HCT116 (cell line): ENCODE measurements at regions not wholly inside any gene's neighbourhood (a gene's known extent, or its start where the extent isn't known, plus 50 kb on each side); places are given as distances from the start of the nearest gene placed in this dataset.

Experiments
- ATF3 ChIP-seq: IDR thresholded peaks from 2 replicates; pipeline ENCODE4 v1.6.1; 2012
- CBX3 ChIP-seq: IDR thresholded peaks from 2 replicates; pipeline ENCODE4 v1.6.1; 2012; ENCODE audit warnings: low read depth
- CEBPB ChIP-seq: IDR thresholded peaks from 2 replicates; pipeline ENCODE4 v1.6.1; 2012; ENCODE audit warnings: low read depth
- CTCF ChIP-seq, 3 experiments: fragments of 200-600 bp in 1 of 3; sonication (generic) in 1 of 3; IDR thresholded peaks in 2 of 3; conservative IDR thresholded peaks in 1 of 3; 2 replicates each; pipeline ENCODE4 v1.5.1; 2012 to 2017; ENCODE audit warnings: low read depth in 2 of 3, low read length in 2 of 3, antibody characterized with exemption in 1 of 3, borderline replicate concordance in 1 of 3, control low read depth in 1 of 3, mild to moderate bottlenecking in 1 of 3, mixed read lengths in 1 of 3, mixed run types in 1 of 3, moderate library complexity in 1 of 3; ENCODE audit not compliant: insufficient read depth in 1 of 3
- EZH2 ChIP-seq: fragments of 200-600 bp; sonication (generic); IDR thresholded peaks from 2 replicates; pipeline ENCODE4 v1.6.1; 2017; ENCODE audit warnings: antibody characterized with exemption, mixed run types
- EZH2phosphoT487 ChIP-seq: fragments of 200-600 bp; IDR thresholded peaks from 2 replicates; pipeline ENCODE4 v1.6.1; 2018; ENCODE audit warnings: antibody characterized with exemption, borderline replicate concordance
- JUND ChIP-seq: IDR thresholded peaks from 2 replicates; pipeline ENCODE4 v1.6.1; 2012
- MAX ChIP-seq: IDR thresholded peaks from 2 replicates; pipeline ENCODE4 v1.6.1; 2012
- POLR2A ChIP-seq: IDR thresholded peaks from 2 replicates; pipeline ENCODE4 v1.7.0; 2011; ENCODE audit warnings: borderline replicate concordance; ENCODE audit not compliant: insufficient read depth, insufficient read length; ENCODE audit errors: extremely low read depth
- POLR2AphosphoS5 ChIP-seq: IDR thresholded peaks from 2 replicates; pipeline ENCODE4 v1.6.1; 2011; ENCODE audit warnings: mild to moderate bottlenecking, low read depth, low read length, moderate library complexity
- RAD21 ChIP-seq: IDR thresholded peaks from 2 replicates; pipeline ENCODE4 v1.6.1; 2012; ENCODE audit warnings: low read depth, mild to moderate bottlenecking
- REST ChIP-seq: IDR thresholded peaks from 2 replicates; pipeline ENCODE4 v1.6.1; 2012; ENCODE audit warnings: low read depth
- YY1 ChIP-seq: IDR thresholded peaks from 2 replicates; pipeline ENCODE4 v1.6.1; 2011; ENCODE audit warnings: low read length, low read depth, moderate library complexity, mild to moderate bottlenecking; ENCODE audit not compliant: insufficient replicate concordance; ENCODE audit errors: extremely low read depth
- ZBTB33 ChIP-seq: IDR thresholded peaks from 2 replicates; pipeline ENCODE4 v1.6.1; 2011; ENCODE audit warnings: mild to moderate bottlenecking, low read length, moderate library complexity; ENCODE audit not compliant: insufficient replicate concordance; ENCODE audit errors: extremely low read depth

GRCh38 chr7:136302049-136302448 lies 324.9 kb upstream of the MTPN start:
- no peak for TF ChIP-seq POLR2A
- no peak for TF ChIP-seq CTCF (IDR thresholded peaks at IDR 0.05 in 2 of 3, conservative IDR thresholded peaks at IDR 0.05 in 1 of 3; ENCODE audit: borderline replicate concordance in 1 of 3, insufficient read depth in 1 of 3, low read depth in 2 of 3, low read length in 2 of 3)
- no peak for TF ChIP-seq EZH2
- TF ChIP-seq YY1: no peak
- no peak for TF ChIP-seq POLR2AphosphoS5
- TF ChIP-seq CBX3: no peak
- TF ChIP-seq EZH2phosphoT487: no peak
- no peak for TF ChIP-seq ATF3
- no peak for TF ChIP-seq MAX
- no peak for TF ChIP-seq JUND
- TF ChIP-seq CEBPB: no peak
- TF ChIP-seq REST: no peak
- no peak for TF ChIP-seq ZBTB33
- no peak for TF ChIP-seq RAD21
